ENCODE measurements at regions not wholly inside any gene's neighbourhood (a gene's known extent, or its start where the extent isn't known, plus 50 kb on each side); places are given as distances from the start of the nearest gene placed in this dataset.

GRCh38 chr2:39541011-39541930 lies 104.2 kb upstream of the MAP4K3 start (continued):
- TF ChIP-seq TFE3 (CRISPR knock-in tag; IDR thresholded peaks at IDR 0.05), result no peak; the same call in 1 of the 2 replicates
- no peak for TF ChIP-seq KMT2B (CRISPR knock-in tag; IDR thresholded peaks at IDR 0.05)
- no peak for TF ChIP-seq FOXA1 (IDR thresholded peaks at IDR 0.05)
- TF ChIP-seq FOXA1 (CRISPR knock-in tag; IDR thresholded peaks at IDR 0.05), result peak; percentile 20; the same call in 1 of the 2 replicates
- TF ChIP-seq ZNF569 (CRISPR knock-in tag; IDR thresholded peaks at IDR 0.05; ENCODE audit: borderline replicate concordance), result no peak
- TF ChIP-seq ZKSCAN5 (CRISPR knock-in tag; IDR thresholded peaks at IDR 0.05), result no peak
- TF ChIP-seq SNAI1 (CRISPR knock-in tag; IDR thresholded peaks at IDR 0.05; ENCODE audit: borderline replicate concordance), result no peak
- TF ChIP-seq ZBTB8A (CRISPR knock-in tag; IDR thresholded peaks at IDR 0.05; ENCODE audit: borderline replicate concordance, low read depth), result no peak
- peak; percentile 73; the same call in 1 of the 2 replicates for TF ChIP-seq CREM (IDR thresholded peaks at IDR 0.05)
- no peak for TF ChIP-seq CREM (CRISPR knock-in tag; IDR thresholded peaks at IDR 0.05)
- 0 out of 2 replicates have a peak, but pooled peaks have one; percentile 54 for TF ChIP-seq MED13 (CRISPR knock-in tag; IDR thresholded peaks at IDR 0.05)
- TF ChIP-seq THAP9 (CRISPR knock-in tag; IDR thresholded peaks at IDR 0.05; ENCODE audit: borderline replicate concordance), result no peak
- TF ChIP-seq HOXA5 (CRISPR knock-in tag; IDR thresholded peaks at IDR 0.05), result no peak
- peak; percentile 54; the same call in 1 of the 2 replicates for TF ChIP-seq HOXA3 (CRISPR knock-in tag; IDR thresholded peaks at IDR 0.05)
- TF ChIP-seq NFIC (IDR thresholded peaks at IDR 0.05; ENCODE audit: low read length), result peak; percentile 45; the same call in 1 of the 2 replicates
- TF ChIP-seq HNRNPUL1 (IDR thresholded peaks at IDR 0.05; ENCODE audit: low read depth, low read length), result no peak
- 0 out of 2 replicates have a peak, but pooled peaks have one; percentile 17 for TF ChIP-seq SIX4 (CRISPR knock-in tag; IDR thresholded peaks at IDR 0.05)
- TF ChIP-seq PHF5A (CRISPR knock-in tag; IDR thresholded peaks at IDR 0.05; ENCODE audit: low read depth, unreplicated experiment), result peak; percentile 51
- TF ChIP-seq MAFK (conservative IDR thresholded peaks at IDR 0.05 in 1 of 2, IDR thresholded peaks at IDR 0.05 in 1 of 2; ENCODE audit: low read length in 2 of 2), result no peak
- no peak for TF ChIP-seq TMF1 (CRISPR knock-in tag; IDR thresholded peaks at IDR 0.05; ENCODE audit: low read depth)
- peak; percentile 38; the same call in 1 of the 2 replicates for TF ChIP-seq KMT2A (CRISPR knock-in tag; IDR thresholded peaks at IDR 0.05)
- peak; percentile 31; the same call in 1 of the 2 replicates for TF ChIP-seq ZNF629 (CRISPR knock-in tag; conservative IDR thresholded peaks at IDR 0.05)
- peak; percentile 66 for TF ChIP-seq HDAC2 (CRISPR knock-in tag; IDR thresholded peaks at IDR 0.05)
- peak; percentile 65 for TF ChIP-seq ZGPAT (CRISPR knock-in tag; IDR thresholded peaks at IDR 0.05)
- TF ChIP-seq ZNF672 (CRISPR knock-in tag; IDR thresholded peaks at IDR 0.05), result no peak
- no peak for TF ChIP-seq NFIB (CRISPR knock-in tag; IDR thresholded peaks at IDR 0.05; ENCODE audit: borderline replicate concordance)
- no peak for TF ChIP-seq RFXANK (CRISPR knock-in tag; IDR thresholded peaks at IDR 0.05)
